ENCODE measurements at regions not wholly inside any gene's neighbourhood (a gene's known extent, or its start where the extent isn't known, plus 50 kb on each side); places are given as distances from the start of the nearest gene placed in this dataset.

DNA sequence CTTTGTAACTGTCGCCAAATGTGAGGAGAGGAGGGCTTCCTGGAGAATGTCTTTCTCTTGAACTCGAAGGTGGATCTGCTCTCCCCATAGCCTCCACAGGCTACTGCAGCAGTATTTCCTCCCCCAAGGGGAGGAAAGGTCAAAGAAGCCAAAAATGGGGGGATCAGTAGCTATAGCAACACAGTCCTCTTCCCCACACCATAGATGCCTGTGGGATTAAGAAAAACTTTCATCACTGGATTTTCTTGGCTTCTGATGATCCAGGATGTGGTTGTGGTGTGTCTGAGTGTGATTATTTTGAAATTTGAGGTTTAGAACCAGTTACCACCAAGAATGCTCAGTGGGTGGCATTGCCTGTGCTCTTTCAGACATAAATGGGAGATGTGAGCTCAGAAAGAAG lies 140.1 kb upstream of the SPACA1 start:
- Histone ChIP-seq H3K14ac (ENCODE audit: low read length) (no peak overlapping the region), H3K27me3 (ENCODE audit: insufficient read depth, low read length) (no peaks in the 10 kb centered on the region), H3K23ac (ENCODE audit: low read length) (no peak overlapping the region), H3K4me1 (ENCODE audit: control insufficient read depth in 1 of 2, insufficient read depth in 2 of 2, low read length in 2 of 2) (no peaks in the 10 kb centered on the region), H2AK5ac (ENCODE audit: low read length) (no peak overlapping the region), H2AFZ (ENCODE audit: insufficient read depth, low read length, poor library complexity) (no peak overlapping the region), H3K9me3 (ENCODE audit: insufficient read depth, low read depth, low read length) (no peaks in the 10 kb centered on the region), H3K4me2 (ENCODE audit: low read length) (no peak overlapping the region), H2BK12ac (ENCODE audit: low read length) (no peak overlapping the region), H3K18ac (ENCODE audit: low read length) (no peak overlapping the region), H3K79me2 (ENCODE audit: control insufficient read depth, insufficient read depth, low read length, poor library complexity) (no peaks in the 10 kb centered on the region), H3K36me3 (ENCODE audit: control insufficient read depth in 1 of 2, insufficient read depth in 2 of 2, low read length in 2 of 2) (no peaks in the 10 kb centered on the region), H2BK120ac (ENCODE audit: insufficient read depth, low read length, poor library complexity) (no peak overlapping the region), H3K9ac (ENCODE audit: low read length) (no peak overlapping the region), H4K91ac (ENCODE audit: low read depth, low read length) (no peak overlapping the region), H4K8ac (ENCODE audit: low read depth, low read length) (no peak overlapping the region), H3K27ac (ENCODE audit: low read depth, low read length) (no peak overlapping the region), H3K4me3 (ENCODE audit: low read depth, low read length) (no peak overlapping the region), H4K12ac (ENCODE audit: low read depth, low read length) (no peak overlapping the region), H3K4ac (ENCODE audit: low read depth, low read length) (no peak overlapping the region), H3K79me1 (ENCODE audit: low read length) (no peaks in the 10 kb centered on the region), H2BK5ac (ENCODE audit: low read depth, low read length, poor library complexity) (no peak overlapping the region)
- no peak for DNase-seq
- no CpG with 5 or more reads among the region's 2 CpGs for WGBS (ENCODE audit: extremely low coverage, insufficient coverage, insufficient read length)

DNA sequence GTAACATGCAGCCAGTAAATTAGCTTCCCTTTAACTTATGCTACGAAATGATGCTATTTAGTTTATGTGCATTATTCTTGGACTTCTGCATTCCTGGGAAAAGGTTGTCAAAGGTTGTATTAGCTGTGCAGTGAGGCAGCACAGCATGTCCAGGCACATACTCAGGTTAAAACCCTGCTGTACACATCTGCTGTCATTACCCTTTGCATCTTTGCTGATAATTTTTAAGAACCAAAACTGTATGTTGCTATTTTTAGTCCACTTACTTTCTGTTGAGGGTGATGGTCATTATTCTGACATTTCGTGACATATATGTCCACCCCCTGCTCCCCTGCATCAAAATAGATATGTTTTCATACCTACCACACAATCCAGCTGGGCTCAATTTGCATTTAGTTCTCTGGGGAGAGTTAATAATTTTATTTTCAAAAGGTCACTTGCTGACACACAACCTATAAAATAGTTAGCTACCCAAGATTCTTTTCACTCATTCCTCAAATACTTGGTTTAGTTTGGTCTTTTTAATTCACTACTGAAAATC lies 142.5 kb upstream of the SPACA1 start:
- DNase-seq: no peak
- Histone ChIP-seq H3K9ac (ENCODE audit: low read length) (no peak overlapping the region), H2BK120ac (ENCODE audit: insufficient read depth, low read length, poor library complexity) (no peak overlapping the region), H3K18ac (ENCODE audit: low read length) (no peak overlapping the region), H3K4me2 (ENCODE audit: low read length) (no peak overlapping the region), H3K4me3 (ENCODE audit: low read depth, low read length) (no peak overlapping the region), H3K27ac (ENCODE audit: low read depth, low read length) (no peak overlapping the region), H3K27me3 (ENCODE audit: insufficient read depth, low read length) (no peaks in the 10 kb centered on the region), H4K12ac (ENCODE audit: low read depth, low read length) (no peak overlapping the region), H4K8ac (ENCODE audit: low read depth, low read length) (no peak overlapping the region), H2BK12ac (ENCODE audit: low read length) (no peak overlapping the region), H3K79me1 (ENCODE audit: low read length) (no peaks in the 10 kb centered on the region), H3K4ac (ENCODE audit: low read depth, low read length) (no peak overlapping the region), H4K91ac (ENCODE audit: low read depth, low read length) (no peak overlapping the region), H3K23ac (ENCODE audit: low read length) (no peak overlapping the region), H3K14ac (ENCODE audit: low read length) (no peak overlapping the region), H2AFZ (ENCODE audit: insufficient read depth, low read length, poor library complexity) (no peak overlapping the region), H3K4me1 (ENCODE audit: control insufficient read depth in 1 of 2, insufficient read depth in 2 of 2, low read length in 2 of 2) (no peaks in the 10 kb centered on the region), H3K79me2 (ENCODE audit: control insufficient read depth, insufficient read depth, low read length, poor library complexity) (no peaks in the 10 kb centered on the region), H2BK5ac (ENCODE audit: low read depth, low read length, poor library complexity) (no peak overlapping the region), H3K9me3 (ENCODE audit: insufficient read depth, low read depth, low read length) (no peaks in the 10 kb centered on the region), H2AK5ac (ENCODE audit: low read length) (no peak overlapping the region), H3K36me3 (ENCODE audit: control insufficient read depth in 1 of 2, insufficient read depth in 2 of 2, low read length in 2 of 2) (no peaks in the 10 kb centered on the region)
- WGBS (ENCODE audit: extremely low coverage, insufficient coverage, insufficient read length): no CpG with 5 or more reads among the region's 2 CpGs

DNA sequence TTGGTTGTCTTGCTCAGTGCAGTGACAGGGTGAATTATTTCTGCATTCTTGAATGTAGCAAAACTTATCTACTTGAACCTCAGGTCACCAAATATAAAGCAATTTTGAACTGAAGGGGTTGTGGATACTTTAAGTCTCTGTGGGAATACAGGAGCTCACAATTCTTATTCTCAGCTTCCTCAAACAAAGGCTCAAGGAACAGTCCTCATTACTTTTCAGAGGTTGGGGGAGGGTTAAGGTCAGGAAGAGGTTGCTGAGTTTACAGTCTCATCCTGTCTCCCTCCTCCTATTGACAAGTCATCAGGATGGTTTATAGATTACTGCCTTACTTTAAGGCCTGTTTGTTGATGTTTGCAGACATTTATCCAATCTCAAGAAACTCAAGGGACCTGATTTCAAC lies 143.6 kb upstream of the SPACA1 start:
- H3K36me3 ChIP-seq (ENCODE audit: control insufficient read depth in 1 of 2, insufficient read depth in 2 of 2, low read length in 2 of 2): no peaks in the 10 kb centered on the region
- no peak overlapping the region for H3K18ac ChIP-seq (ENCODE audit: low read length)
- H3K4ac ChIP-seq (ENCODE audit: low read depth, low read length): no peak overlapping the region
- H3K4me3 ChIP-seq (ENCODE audit: low read depth, low read length): no peak overlapping the region
- no peaks in the 10 kb centered on the region for H3K79me1 ChIP-seq (ENCODE audit: low read length)
- no peaks in the 10 kb centered on the region for H3K27me3 ChIP-seq (ENCODE audit: insufficient read depth, low read length)
- no peaks in the 10 kb centered on the region for H3K9me3 ChIP-seq (ENCODE audit: insufficient read depth, low read depth, low read length)
- H2AK5ac ChIP-seq (ENCODE audit: low read length): no peak overlapping the region
- H3K9ac ChIP-seq (ENCODE audit: low read length): no peak overlapping the region
- H2AFZ ChIP-seq (ENCODE audit: insufficient read depth, low read length, poor library complexity): no peak overlapping the region
- no peak overlapping the region for H2BK5ac ChIP-seq (ENCODE audit: low read depth, low read length, poor library complexity)
- H2BK120ac ChIP-seq (ENCODE audit: insufficient read depth, low read length, poor library complexity): no peak overlapping the region
- no peak overlapping the region for H2BK12ac ChIP-seq (ENCODE audit: low read length)
- H4K91ac ChIP-seq (ENCODE audit: low read depth, low read length): no peak overlapping the region
- H4K8ac ChIP-seq (ENCODE audit: low read depth, low read length): no peak overlapping the region
- no peak overlapping the region for H3K27ac ChIP-seq (ENCODE audit: low read depth, low read length)
- DNase-seq: no peak
- no peaks in the 10 kb centered on the region for H3K4me1 ChIP-seq (ENCODE audit: control insufficient read depth in 1 of 2, insufficient read depth in 2 of 2, low read length in 2 of 2)
- no peaks in the 10 kb centered on the region for H3K79me2 ChIP-seq (ENCODE audit: control insufficient read depth, insufficient read depth, low read length, poor library complexity)
- H3K14ac ChIP-seq (ENCODE audit: low read length): no peak overlapping the region
- no peak overlapping the region for H3K23ac ChIP-seq (ENCODE audit: low read length)
- H3K4me2 ChIP-seq (ENCODE audit: low read length): no peak overlapping the region
- no peak overlapping the region for H4K12ac ChIP-seq (ENCODE audit: low read depth, low read length)

DNA sequence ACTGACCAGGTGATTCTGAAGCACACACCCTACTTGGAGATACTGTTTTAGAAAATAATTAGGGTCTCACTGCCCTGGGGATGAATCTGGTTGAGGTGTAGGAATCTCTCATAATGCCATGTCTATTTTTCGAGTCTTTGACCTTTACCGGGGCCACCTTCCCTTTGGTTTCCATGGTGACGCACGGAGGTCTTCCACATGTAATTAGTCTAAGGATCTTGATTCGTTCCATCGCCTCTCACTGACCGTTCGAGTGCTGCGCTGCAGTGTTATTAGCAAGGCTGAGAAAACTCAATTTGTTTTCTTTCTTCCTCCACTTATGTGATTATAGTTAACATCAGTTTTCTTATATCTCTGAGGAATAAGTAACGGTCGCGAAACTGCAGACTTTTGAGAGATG lies 144.3 kb upstream of the SPACA1 start:
- no peak overlapping the region for H2BK12ac ChIP-seq (ENCODE audit: low read length)

More for the DNA sequence above, 144.3 kb upstream of the SPACA1 start:
- H3K36me3 ChIP-seq (ENCODE audit: control insufficient read depth in 1 of 2, insufficient read depth in 2 of 2, low read length in 2 of 2): no peaks in the 10 kb centered on the region
- H3K9ac ChIP-seq (ENCODE audit: low read length): no peak overlapping the region
- H3K14ac ChIP-seq (ENCODE audit: low read length): no peak overlapping the region
- H3K27me3 ChIP-seq (ENCODE audit: insufficient read depth, low read length): no peaks in the 10 kb centered on the region
- H4K91ac ChIP-seq (ENCODE audit: low read depth, low read length): no peak overlapping the region
- H3K4me1 ChIP-seq (ENCODE audit: control insufficient read depth in 1 of 2, insufficient read depth in 2 of 2, low read length in 2 of 2): no peaks in the 10 kb centered on the region
- H3K9me3 ChIP-seq (ENCODE audit: insufficient read depth, low read depth, low read length): no peaks in the 10 kb centered on the region
- no peak overlapping the region for H3K4me3 ChIP-seq (ENCODE audit: low read depth, low read length)
- DNase-seq: no peak
- H3K27ac ChIP-seq (ENCODE audit: low read depth, low read length): no peak overlapping the region
- H3K4ac ChIP-seq (ENCODE audit: low read depth, low read length): no peak overlapping the region
- WGBS (ENCODE audit: extremely low coverage, insufficient coverage, insufficient read length): no CpG with 5 or more reads among the region's 12 CpGs
- H3K18ac ChIP-seq (ENCODE audit: low read length): no peak overlapping the region
- no peaks in the 10 kb centered on the region for H3K79me1 ChIP-seq (ENCODE audit: low read length)
- no peak overlapping the region for H4K12ac ChIP-seq (ENCODE audit: low read depth, low read length)
- H3K79me2 ChIP-seq (ENCODE audit: control insufficient read depth, insufficient read depth, low read length, poor library complexity): no peaks in the 10 kb centered on the region
- no peak overlapping the region for H3K23ac ChIP-seq (ENCODE audit: low read length)
- no peak overlapping the region for H2BK120ac ChIP-seq (ENCODE audit: insufficient read depth, low read length, poor library complexity)
- no peak overlapping the region for H2AK5ac ChIP-seq (ENCODE audit: low read length)
- no peak overlapping the region for H3K4me2 ChIP-seq (ENCODE audit: low read length)
- no peak overlapping the region for H2BK5ac ChIP-seq (ENCODE audit: low read depth, low read length, poor library complexity)
- no peak overlapping the region for H2AFZ ChIP-seq (ENCODE audit: insufficient read depth, low read length, poor library complexity)
- H4K8ac ChIP-seq (ENCODE audit: low read depth, low read length): no peak overlapping the region
